SK-N-MC (cell line): ENCODE measurements at regions not wholly inside any gene's neighbourhood (a gene's known extent, or its start where the extent isn't known, plus 50 kb on each side); places are given as distances from the start of the nearest gene placed in this dataset.
"Not testable (repeated sequence)": the region's sequence is repeated elsewhere in the genome, so short reads cannot be mapped to it uniquely, and the experiment has no call there.

Experiments used
- DNase-seq: peaks from one replicate; pipeline ENCODE4 v3.0.0-alpha.2; 2011; ENCODE audit warnings: low read depth, low spot score
- H3K27ac ChIP-seq: fragments of 200-600 bp; sonication (generic); 2 replicates; pipeline ENCODE4 v1.5.1; 2016; ENCODE audit warnings: mixed run types
- H3K36me3 ChIP-seq: fragments of 200-600 bp; sonication (generic); 2 replicates; pipeline ENCODE4 v1.6.1; 2017; ENCODE audit warnings: antibody characterized with exemption, low read length, mixed read lengths; ENCODE audit not compliant: insufficient read depth
- H3K4me3 ChIP-seq: fragments of 200-600 bp; sonication (generic); 2 replicates; pipeline ENCODE4 v1.5.1; 2016
- H3K9ac ChIP-seq: fragments of 200-600 bp; sonication (generic); 2 replicates; pipeline ENCODE4 v1.8.0; 2017; ENCODE audit warnings: mixed run types, mixed read lengths; ENCODE audit not compliant: insufficient read length
- H3K9me3 ChIP-seq: fragments of 200-600 bp; sonication (generic); 2 replicates; pipeline ENCODE4 v1.6.1; 2017; ENCODE audit warnings: low read depth, mild to moderate bottlenecking, antibody characterized with exemption, low read length, moderate library complexity, mixed read lengths
- EZH2 ChIP-seq: fragments of 200-600 bp; sonication (generic); IDR thresholded peaks from one replicate; pipeline ENCODE4 v1.6.1; 2017; ENCODE audit warnings: antibody characterized with exemption
- FOXP2 ChIP-seq: optimal IDR thresholded peaks from 2 replicates; pipeline ENCODE3; 2011; ENCODE audit warnings: mild to moderate bottlenecking, moderate library complexity; ENCODE audit not compliant: insufficient read depth; ENCODE audit errors: extremely low read length, control extremely low read depth
- POLR2AphosphoS5 ChIP-seq: IDR thresholded peaks from 2 replicates; pipeline ENCODE4 v1.6.1; 2012; ENCODE audit warnings: mild to moderate bottlenecking, low read depth, low read length, borderline replicate concordance

- no peak for TF ChIP-seq EZH2
- Histone ChIP-seq H3K27ac (no peak overlapping the region), H3K36me3 (no peaks in the 10 kb centered on the region), H3K9me3 (no peaks in the 10 kb centered on the region), H3K9ac (no peak overlapping the region), H3K4me3 (no peak overlapping the region)
- no peak for DNase-seq
Observed at GRCh38 chr3:20254268-20255117, 68.5 kb upstream of the SGO1 start.

- Histone ChIP-seq H3K36me3 (no peaks in the 10 kb centered on the region), H3K9me3 (no peaks in the 10 kb centered on the region), H3K9ac (no peak overlapping the region), H3K27ac (no peak overlapping the region), H3K4me3 (no peak overlapping the region)
- DNase-seq, result no peak
- TF ChIP-seq EZH2 (no peak), FOXP2 (no peak), POLR2AphosphoS5 (no peak)
Observed at GRCh38 chr3:20250786-20251185, 64.8 kb upstream of the SGO1 start.

GRCh38 chr3:20250314-20250713, 64.3 kb upstream of the SGO1 start:
- no peak for TF ChIP-seq EZH2
- no peak for TF ChIP-seq POLR2AphosphoS5
- TF ChIP-seq FOXP2, result no peak
- DNase-seq, result no peak
- Histone ChIP-seq H3K9me3 (no peaks in the 10 kb centered on the region), H3K36me3 (no peaks in the 10 kb centered on the region), H3K9ac (no peak overlapping the region), H3K4me3 (no peak overlapping the region), H3K27ac (no peak overlapping the region)

GRCh38 chr3:20246662-20247061, 60.7 kb upstream of the SGO1 start:
- Histone ChIP-seq H3K4me3 (no peak overlapping the region), H3K36me3 (no peaks in the 10 kb centered on the region), H3K27ac (no peak overlapping the region), H3K9me3 (no peaks in the 10 kb centered on the region), H3K9ac (no peak overlapping the region)
- DNase-seq, result no peak
- TF ChIP-seq FOXP2 (no peak), POLR2AphosphoS5 (no peak), EZH2 (no peak)

GRCh38 chr3:20245781-20246180, 59.8 kb upstream of the SGO1 start:
- no peak overlapping the region for H3K27ac ChIP-seq
- no peak overlapping the region for H3K4me3 ChIP-seq
- H3K9me3 ChIP-seq, result no peaks in the 10 kb centered on the region
- no peak overlapping the region for H3K9ac ChIP-seq
- no peaks in the 10 kb centered on the region for H3K36me3 ChIP-seq
- DNase-seq, result no peak
- TF ChIP-seq EZH2, result no peak
- TF ChIP-seq FOXP2, result no peak
- no peak for TF ChIP-seq POLR2AphosphoS5

GRCh38 chr3:20240154-20240883, 54.3 kb upstream of the SGO1 start:
- no peak for DNase-seq
- Histone ChIP-seq H3K9ac (no peak overlapping the region), H3K27ac (no peak overlapping the region), H3K9me3 (no peaks in the 10 kb centered on the region), H3K4me3 (no peak overlapping the region), H3K36me3 (no peaks in the 10 kb centered on the region)
- TF ChIP-seq FOXP2, result no peak
- no peak for TF ChIP-seq EZH2
- TF ChIP-seq POLR2AphosphoS5, result no peak

GRCh38 chr3:20238199-20238598, 52.2 kb upstream of the SGO1 start:
- H3K27ac ChIP-seq, H3K36me3 ChIP-seq, H3K4me3 ChIP-seq, H3K9ac ChIP-seq, H3K9me3 ChIP-seq, DNase-seq: not testable (repeated sequence)

- Histone ChIP-seq H3K27ac (no peak overlapping the region), H3K9ac (no peak overlapping the region), H3K9me3 (no peaks in the 10 kb centered on the region), H3K36me3 (no peaks in the 10 kb centered on the region), H3K4me3 (no peak overlapping the region)
- TF ChIP-seq POLR2AphosphoS5 (no peak), FOXP2 (no peak), EZH2 (no peak)
- DNase-seq, result no peak
Observed at GRCh38 chr3:20236603-20237002, 50.6 kb upstream of the SGO1 start.
